Activated T-helper 2 cell treated with anti-CD3 and anti-CD28 coated beads, Interferon-gamma antibody, Interleukin-2, Interleukin-4, amounts not matched to agents 10 μg/mL and 5 μg/mL and 100 μg/mL, durations not matched to agents 14 hours and 24 hours and 36 hours (primary cell): ENCODE measurements at regions not wholly inside any gene's neighbourhood (a gene's known extent, or its start where the extent isn't known, plus 50 kb on each side); places are given as distances from the start of the nearest gene placed in this dataset.

Source experiments
- DNase-seq: peaks from one replicate; pipeline ENCODE4 v3.0.0; 2021; ENCODE audit warnings: low spot score
- H3K27ac Mint-ChIP-seq: one replicate; pipeline ENCODE4 v1.8.0; 2021; ENCODE audit warnings: mixed read lengths
- H3K27me3 Mint-ChIP-seq: one replicate; pipeline ENCODE4 v1.8.0; 2021; ENCODE audit warnings: low read depth, mixed read lengths
- H3K36me3 Mint-ChIP-seq: one replicate; pipeline ENCODE4 v1.8.0; 2021; ENCODE audit warnings: low read depth, mixed read lengths
- H3K4me1 Mint-ChIP-seq: one replicate; pipeline ENCODE4 v1.8.0; 2021; ENCODE audit warnings: low read depth, mixed read lengths
- H3K4me3 Mint-ChIP-seq: one replicate; pipeline ENCODE4 v1.8.0; 2021; ENCODE audit warnings: low read depth, mild to moderate bottlenecking, moderate library complexity, mixed read lengths
- H3K9me3 Mint-ChIP-seq: one replicate; pipeline ENCODE4 v1.8.0; 2021; ENCODE audit warnings: mixed read lengths
- intact Hi-C: fragments of 100-400 bp; cut with micrococcal nuclease; formaldehyde crosslinking; loops from one replicate; pipeline ENCODE4 v1.15.1; 2023

DNA sequence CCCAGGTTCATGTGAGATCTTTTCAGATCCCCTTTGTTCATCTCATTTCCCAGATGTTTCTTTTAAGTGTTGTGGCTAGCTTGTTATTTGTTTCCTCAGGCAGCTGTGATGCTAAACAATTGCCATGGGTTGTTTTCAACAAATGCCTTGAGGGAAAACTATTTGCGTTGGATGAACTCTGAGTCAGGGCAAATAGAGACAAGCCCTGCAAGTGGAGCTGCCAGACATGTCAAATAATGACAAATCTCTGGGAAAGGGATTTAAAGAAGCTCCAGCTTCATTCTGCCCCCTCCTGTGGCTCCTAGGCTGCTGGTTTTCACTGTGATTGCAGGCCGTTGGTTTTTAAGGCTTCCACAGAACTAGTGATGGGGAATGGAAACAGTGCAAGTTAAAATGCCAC is 272.4 kb upstream of the SP8 start:
- Mint-ChIP-seq H3K27ac (no peak overlapping the region), H3K4me3 (no peak overlapping the region), H3K4me1 (no peaks in the 10 kb centered on the region), H3K27me3 (no peaks in the 10 kb centered on the region), H3K36me3 (no peaks in the 10 kb centered on the region), H3K9me3 (no peaks in the 10 kb centered on the region)
- DNase-seq = no peak
- intact Hi-C loops = no loop called here

DNA sequence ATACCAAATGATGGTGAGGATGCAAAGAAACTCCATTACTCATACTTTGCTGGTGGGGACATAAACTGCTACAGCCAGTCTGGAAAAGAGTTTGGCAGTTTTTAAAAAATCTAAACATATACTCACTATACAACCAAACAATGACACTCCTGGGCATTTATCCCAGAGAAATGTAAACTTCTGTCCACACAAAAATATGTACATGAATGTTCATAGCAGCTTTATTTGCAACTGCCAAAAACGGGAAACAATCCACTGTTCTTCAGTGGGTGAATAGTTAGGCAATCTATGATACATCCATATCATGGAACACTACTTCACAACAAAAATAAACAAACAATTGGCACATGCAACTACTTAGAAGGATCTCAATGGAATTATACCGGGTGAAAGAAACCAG is 276.4 kb upstream of the SP8 start:
- intact Hi-C loops = no loop called here
- no peak for DNase-seq
- no peaks in the 10 kb centered on the region for H3K36me3 Mint-ChIP-seq
- no peaks in the 10 kb centered on the region for H3K4me1 Mint-ChIP-seq
- H3K9me3 Mint-ChIP-seq = no peaks in the 10 kb centered on the region
- no peak overlapping the region for H3K27ac Mint-ChIP-seq
- H3K27me3 Mint-ChIP-seq = no peaks in the 10 kb centered on the region
- H3K4me3 Mint-ChIP-seq = no peak overlapping the region

DNA sequence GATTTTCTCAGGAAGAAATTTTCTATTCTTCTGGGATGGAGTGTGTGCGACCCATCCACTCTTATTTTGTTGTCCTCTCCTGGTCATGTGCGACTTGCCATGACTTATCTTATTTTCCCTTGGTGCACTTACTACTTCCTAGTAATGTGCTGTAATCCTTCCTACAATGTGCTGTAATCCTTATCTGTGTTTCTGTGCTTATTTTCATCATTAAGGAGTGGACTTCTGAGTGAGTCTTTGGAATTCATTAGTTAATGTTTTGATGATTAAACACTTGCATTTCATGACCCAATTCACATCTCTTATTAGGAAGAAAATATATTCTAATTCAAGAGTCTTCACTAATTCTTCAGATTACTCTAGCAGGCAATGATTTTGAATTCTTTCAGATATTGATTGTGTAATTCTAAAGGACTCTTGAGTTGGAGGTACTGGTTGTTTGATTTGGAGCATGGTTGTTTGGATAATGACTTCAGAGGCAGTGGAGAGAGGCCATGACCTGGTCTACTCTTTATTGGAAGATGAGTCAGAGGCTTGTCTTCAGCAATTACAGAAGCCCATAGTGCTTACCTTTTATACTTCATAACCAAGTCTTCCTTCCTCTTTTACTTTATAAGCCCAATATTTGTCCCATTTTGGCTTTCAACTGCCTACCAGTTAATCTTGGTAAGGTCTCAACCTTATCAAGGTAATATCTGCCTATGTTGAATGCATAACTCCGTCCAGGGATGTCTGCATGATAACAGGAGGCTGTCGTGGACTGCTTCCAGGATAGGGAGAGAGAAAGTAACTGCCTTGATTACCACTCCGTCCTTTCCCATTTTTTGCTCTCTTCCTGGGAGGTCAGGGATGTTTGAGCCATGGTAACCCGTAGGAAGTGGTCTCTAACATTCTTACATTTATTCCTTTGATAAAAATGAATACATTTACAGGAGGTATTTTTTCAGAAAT is 278.3 kb upstream of the SP8 start:
- H3K27me3 Mint-ChIP-seq = no peaks in the 10 kb centered on the region
- intact Hi-C loops = no loop called here
- no peaks in the 10 kb centered on the region for H3K36me3 Mint-ChIP-seq
- no peak overlapping the region for H3K27ac Mint-ChIP-seq
- no peak for DNase-seq
- no peak overlapping the region for H3K4me3 Mint-ChIP-seq
- no peaks in the 10 kb centered on the region for H3K4me1 Mint-ChIP-seq
- H3K9me3 Mint-ChIP-seq = no peaks in the 10 kb centered on the region

GRCh38 chr7:21066221-21066620 is 279.5 kb upstream of the SP8 start:
- intact Hi-C loops = no loop called here
- Mint-ChIP-seq H3K4me3 (no peak overlapping the region), H3K36me3 (no peaks in the 10 kb centered on the region), H3K27me3 (no peaks in the 10 kb centered on the region), H3K9me3 (no peaks in the 10 kb centered on the region), H3K27ac (no peak overlapping the region), H3K4me1 (no peaks in the 10 kb centered on the region)
- DNase-seq = no peak

GRCh38 chr7:21067216-21067615 is 280.5 kb upstream of the SP8 start:
- Mint-ChIP-seq H3K27me3 (no peaks in the 10 kb centered on the region), H3K4me1 (no peaks in the 10 kb centered on the region), H3K36me3 (no peaks in the 10 kb centered on the region), H3K27ac (no peak overlapping the region), H3K4me3 (no peak overlapping the region), H3K9me3 (no peaks in the 10 kb centered on the region)
- no peak for DNase-seq
- intact Hi-C loops = no loop called here

- Mint-ChIP-seq H3K9me3 (no peaks in the 10 kb centered on the region), H3K4me3 (no peak overlapping the region), H3K27me3 (no peaks in the 10 kb centered on the region), H3K36me3 (no peaks in the 10 kb centered on the region), H3K4me1 (no peaks in the 10 kb centered on the region), H3K27ac (no peak overlapping the region)
- intact Hi-C loops = no loop called here
- no peak for DNase-seq
Observed at GRCh38 chr7:21070571-21071090, 283.9 kb upstream of the SP8 start.

DNA sequence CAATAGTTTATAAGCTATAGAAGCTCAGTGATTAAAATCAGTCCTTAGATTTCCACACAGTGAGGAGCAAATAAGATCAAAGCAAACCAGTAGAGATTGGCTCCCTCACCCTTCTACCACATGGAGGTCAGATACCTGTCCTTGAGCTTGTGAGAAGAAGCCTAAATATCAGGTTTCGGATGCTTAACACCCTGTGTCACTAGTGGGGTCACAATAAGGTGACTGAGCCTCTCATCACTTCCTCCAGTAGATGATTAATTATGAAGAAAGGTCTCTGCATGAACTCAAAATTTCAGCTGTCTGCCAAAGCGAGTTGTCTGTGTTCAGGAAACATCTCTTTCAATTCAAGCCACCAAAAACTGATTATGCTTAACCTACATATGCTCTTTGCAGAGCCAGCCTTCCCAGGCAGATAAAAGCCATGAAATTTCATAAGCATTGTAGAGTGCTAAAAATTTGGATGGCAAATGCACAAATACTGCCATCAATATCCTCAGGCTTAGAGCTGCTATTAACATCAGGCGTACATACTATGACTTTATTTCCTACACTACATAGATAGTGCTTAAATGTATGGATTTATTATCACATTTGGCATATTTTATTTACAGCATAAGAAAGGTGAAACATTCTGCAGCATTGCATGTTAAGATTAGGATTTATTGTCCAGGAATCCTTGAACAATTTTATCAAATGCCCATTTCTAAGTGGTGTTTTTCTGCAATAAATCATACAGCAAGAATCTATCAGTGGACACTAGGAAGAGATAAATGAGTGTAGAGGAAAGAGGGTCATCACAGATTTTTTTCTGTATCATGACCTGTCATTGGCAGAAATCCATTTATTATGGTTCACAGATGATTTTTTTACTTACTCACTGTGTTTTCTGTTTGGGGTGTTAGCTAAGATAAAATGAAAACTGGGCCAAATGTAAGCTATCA is 285.1 kb upstream of the SP8 start:
- intact Hi-C loops = no loop called here
- no peak overlapping the region for H3K4me3 Mint-ChIP-seq
- DNase-seq = no peak
- no peaks in the 10 kb centered on the region for H3K9me3 Mint-ChIP-seq
- H3K27ac Mint-ChIP-seq = no peak overlapping the region
- H3K36me3 Mint-ChIP-seq = no peaks in the 10 kb centered on the region
- no peaks in the 10 kb centered on the region for H3K27me3 Mint-ChIP-seq
- no peaks in the 10 kb centered on the region for H3K4me1 Mint-ChIP-seq

DNA sequence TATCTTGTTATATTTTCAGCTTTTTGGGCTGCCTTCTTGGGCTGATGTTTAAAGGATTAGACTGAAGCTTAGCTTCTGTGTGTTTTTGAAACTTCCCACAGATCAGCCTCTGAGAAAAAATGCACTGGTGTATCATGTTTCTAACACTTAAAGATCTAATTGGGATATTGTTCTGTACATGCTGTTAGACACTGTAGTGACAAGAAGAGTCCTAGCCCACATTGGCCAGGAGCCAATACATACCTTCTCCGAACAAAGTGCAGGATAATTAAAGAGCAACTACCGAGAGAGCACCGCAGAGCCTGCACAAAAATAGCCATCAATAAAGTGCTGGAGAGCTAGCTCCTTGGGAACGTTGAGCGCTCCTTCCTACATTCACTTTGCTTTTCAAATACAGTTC is 289.4 kb upstream of the SP8 start:
- DNase-seq = no peak

DNA sequence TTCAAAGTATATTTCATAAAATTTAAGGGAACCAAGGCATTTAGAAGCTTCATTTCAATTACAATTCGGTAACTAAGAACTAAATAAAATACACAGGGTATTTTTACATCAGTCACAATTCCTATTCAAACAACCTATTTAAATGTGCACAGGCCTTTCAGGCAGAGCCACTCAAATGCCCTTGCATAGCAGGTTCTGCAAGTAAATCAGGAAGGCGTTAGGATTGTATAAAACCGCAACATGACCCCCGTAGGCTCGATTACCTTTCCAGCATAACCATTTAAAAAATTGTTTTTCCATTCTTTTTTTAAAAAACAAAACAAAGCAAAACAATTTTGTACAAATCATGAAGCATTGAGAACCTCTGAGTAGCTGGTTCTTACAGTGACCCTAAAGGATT is 289.9 kb upstream of the SP8 start:
- Mint-ChIP-seq H3K9me3 (no peaks in the 10 kb centered on the region), H3K4me1 (no peaks in the 10 kb centered on the region), H3K4me3 (no peak overlapping the region), H3K27ac (no peak overlapping the region), H3K36me3 (no peaks in the 10 kb centered on the region), H3K27me3 (no peaks in the 10 kb centered on the region)
- no peak for DNase-seq
- intact Hi-C loops = no loop called here

More for the DNA sequence above, 289.4 kb upstream of the SP8 start:
- Mint-ChIP-seq H3K4me1 (no peaks in the 10 kb centered on the region), H3K27ac (no peak overlapping the region), H3K27me3 (no peaks in the 10 kb centered on the region), H3K9me3 (no peaks in the 10 kb centered on the region), H3K4me3 (no peak overlapping the region), H3K36me3 (no peaks in the 10 kb centered on the region)
- intact Hi-C loops = no loop called here

DNA sequence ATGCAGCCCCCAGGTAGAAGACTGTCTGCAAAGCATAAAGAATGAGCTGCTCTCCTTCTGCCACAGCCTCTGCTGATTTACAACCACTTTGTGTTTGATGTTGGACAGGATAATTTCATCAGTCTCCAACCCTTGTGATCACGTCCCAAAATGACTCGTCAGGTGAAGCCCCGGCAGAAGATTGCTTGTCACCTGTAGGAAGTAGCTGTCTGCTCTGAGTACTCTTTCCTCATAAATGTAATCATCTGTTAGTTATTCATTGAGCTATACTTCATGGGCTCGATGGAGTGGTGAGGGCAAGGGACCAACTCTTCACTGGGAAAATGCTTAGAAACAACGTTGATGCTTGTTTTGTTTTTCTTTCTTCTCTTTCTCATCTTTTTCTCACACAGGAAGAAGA is 290.9 kb upstream of the SP8 start:
- intact Hi-C loops = no loop called here
- no peaks in the 10 kb centered on the region for H3K9me3 Mint-ChIP-seq
- no peak for DNase-seq
- H3K4me1 Mint-ChIP-seq = no peaks in the 10 kb centered on the region
- H3K27me3 Mint-ChIP-seq = no peaks in the 10 kb centered on the region
- H3K27ac Mint-ChIP-seq = no peak overlapping the region
- H3K4me3 Mint-ChIP-seq = no peak overlapping the region
- H3K36me3 Mint-ChIP-seq = no peaks in the 10 kb centered on the region

DNA sequence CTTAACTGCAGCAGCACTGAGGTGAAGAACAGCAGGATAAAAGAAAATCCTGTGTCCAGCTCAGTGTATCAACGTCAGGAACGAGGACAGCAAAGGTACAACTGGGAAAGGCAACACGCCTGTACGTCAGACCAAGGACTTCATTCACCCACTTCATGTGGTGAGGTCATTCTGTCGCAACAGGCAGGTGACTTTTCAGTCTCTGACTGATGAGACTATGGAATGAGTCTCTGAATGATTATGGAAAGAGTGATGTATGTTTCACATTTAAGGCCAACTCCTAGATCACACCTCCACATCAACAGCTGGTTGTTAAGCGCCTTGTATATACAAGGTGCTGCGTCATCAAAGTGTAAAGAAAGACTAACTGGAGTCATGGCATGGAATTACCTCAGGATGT is 297.6 kb upstream of the SP8 start:
- no peak for DNase-seq
- Mint-ChIP-seq H3K4me3 (no peak overlapping the region), H3K4me1 (no peaks in the 10 kb centered on the region), H3K9me3 (no peaks in the 10 kb centered on the region), H3K27ac (no peak overlapping the region), H3K27me3 (no peaks in the 10 kb centered on the region), H3K36me3 (no peaks in the 10 kb centered on the region)
- intact Hi-C loops = loop anchor here (10.0 kb wide), 1 partner anchor 1521 kb away; no protein-coding TSS in a partner anchor

DNA sequence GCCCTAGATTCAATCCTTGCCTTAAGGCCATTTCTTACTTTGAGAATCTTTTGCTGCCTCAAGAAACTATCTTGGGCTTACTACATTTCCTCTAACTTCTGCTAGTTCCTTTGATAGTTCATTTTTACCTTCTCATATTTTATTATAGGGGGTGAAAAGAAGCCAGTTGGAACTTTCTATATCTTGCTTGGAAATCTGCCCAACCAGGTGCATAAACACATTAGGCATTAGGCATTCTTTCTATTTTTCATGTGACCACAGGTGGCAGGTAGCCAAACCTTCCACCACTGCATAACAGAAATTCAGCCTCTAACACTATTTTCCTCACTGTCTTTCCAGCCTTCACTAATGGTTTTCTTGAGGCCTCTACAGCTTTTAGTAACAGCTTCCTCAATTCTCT is 300.0 kb upstream of the SP8 start:
- Mint-ChIP-seq H3K4me1 (no peaks in the 10 kb centered on the region), H3K36me3 (no peaks in the 10 kb centered on the region), H3K9me3 (no peaks in the 10 kb centered on the region), H3K4me3 (no peak overlapping the region), H3K27ac (no peak overlapping the region), H3K27me3 (no peaks in the 10 kb centered on the region)
- DNase-seq = no peak
- intact Hi-C loops = loop anchor here (10.0 kb wide), 1 partner anchor 1518 kb away; no protein-coding TSS in a partner anchor

DNA sequence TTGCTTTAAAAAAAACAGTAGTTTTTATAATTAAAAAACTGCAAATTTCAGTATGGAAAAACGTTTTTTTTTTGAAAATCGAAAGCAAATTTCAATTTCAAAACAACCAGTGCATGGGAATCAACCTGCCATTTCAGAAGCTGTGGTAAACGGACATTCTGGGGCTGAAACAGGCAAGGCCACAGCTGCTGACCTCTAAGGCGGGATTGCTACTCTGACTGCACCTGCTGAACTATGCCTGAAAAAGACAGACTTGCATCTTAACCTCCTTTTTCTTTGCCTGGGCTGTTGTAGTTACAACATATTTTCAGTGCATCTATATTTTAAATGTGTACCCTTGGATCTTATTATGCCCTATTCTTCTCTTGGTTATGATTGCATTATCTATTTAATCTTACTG is 303.0 kb upstream of the SP8 start:
- Mint-ChIP-seq H3K27me3 (no peaks in the 10 kb centered on the region), H3K4me1 (no peaks in the 10 kb centered on the region), H3K9me3 (no peaks in the 10 kb centered on the region), H3K36me3 (no peaks in the 10 kb centered on the region), H3K4me3 (no peak overlapping the region), H3K27ac (no peak overlapping the region)
- intact Hi-C loops = loop anchor here (10.0 kb wide), 1 partner anchor 1515 kb away; no protein-coding TSS in a partner anchor
- no peak for DNase-seq
